Ecto neural progenitor cell (in vitro differentiated cells): ENCODE measurements at regions not wholly inside any gene's neighbourhood (a gene's known extent, or its start where the extent isn't known, plus 50 kb on each side); places are given as distances from the start of the nearest gene placed in this dataset.

ENCODE experiments used
- DNase-seq: peaks from one replicate; pipeline ENCODE4 v3.0.0-alpha.2; 2018; ENCODE audit warnings: low spot score

GRCh38 chr7:156102267-156102666 is 290.0 kb upstream of the SHH start:
- DNase-seq: no peak

GRCh38 chr7:156101355-156101754 is 289.1 kb upstream of the SHH start:
- no peak for DNase-seq

- DNase-seq: no peak
These were observed 287.8 kb upstream of the SHH start for GRCh38 chr7:156100086-156100485.

DNA sequence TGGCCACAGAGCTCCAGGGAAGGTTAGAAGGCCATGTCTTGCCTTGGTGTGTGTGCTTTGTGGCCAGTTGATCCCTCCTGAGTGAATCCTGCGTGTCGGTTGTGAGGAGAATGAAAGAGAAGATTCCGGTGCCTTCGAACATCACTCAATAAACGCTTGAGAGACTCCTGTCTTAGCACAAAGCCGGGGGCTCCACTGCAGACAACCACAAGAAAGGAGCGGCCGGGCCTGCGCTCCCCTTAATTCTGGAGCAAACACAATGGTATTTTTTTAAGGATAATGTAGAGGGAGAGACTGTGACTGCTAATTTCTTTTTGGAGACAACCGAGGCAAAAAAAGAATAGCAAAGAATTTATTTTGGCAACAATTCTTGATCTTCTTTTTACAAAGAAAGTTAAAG is 286.8 kb upstream of the SHH start:
- no peak for DNase-seq

DNA sequence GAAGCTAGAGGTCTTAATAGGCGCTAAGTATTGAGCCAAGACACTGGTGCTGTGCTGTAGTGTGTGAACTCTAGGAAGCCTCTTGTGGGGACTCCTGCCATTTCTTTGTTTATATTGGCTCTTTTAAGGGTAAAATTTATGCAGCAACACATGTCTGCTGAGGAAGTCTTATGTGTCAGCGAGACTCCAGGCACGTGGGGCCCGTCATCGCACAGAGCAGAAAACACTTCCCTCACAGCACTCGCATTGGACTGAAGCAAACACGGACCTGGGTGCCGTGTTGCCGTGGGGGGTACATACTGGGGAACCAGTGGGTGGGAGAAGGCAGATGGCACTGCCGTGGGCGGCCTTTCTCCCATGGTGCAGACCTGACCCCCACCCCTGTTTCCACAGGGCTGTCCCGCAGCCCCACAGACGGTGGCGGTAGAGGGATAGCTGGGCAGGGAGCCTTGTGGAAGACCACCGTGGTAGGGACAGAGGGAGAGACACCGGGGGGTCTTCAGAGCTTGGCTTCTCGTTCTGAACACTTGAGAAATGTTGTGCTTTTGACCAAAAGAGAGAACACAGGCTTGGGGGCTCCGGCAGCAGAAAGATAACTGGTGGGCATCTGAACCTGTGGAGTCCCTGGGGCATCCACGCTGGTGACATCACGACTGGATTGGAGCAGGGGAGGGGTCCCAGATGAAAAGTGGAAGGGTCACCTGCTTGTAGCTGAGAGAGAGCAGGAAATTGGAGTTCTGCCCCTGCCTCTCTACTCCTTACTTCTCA is 284.7 kb upstream of the SHH start:
- DNase-seq: no peak

- no peak for DNase-seq
These were observed 283.8 kb upstream of the SHH start for GRCh38 chr7:156095908-156096539.

DNA sequence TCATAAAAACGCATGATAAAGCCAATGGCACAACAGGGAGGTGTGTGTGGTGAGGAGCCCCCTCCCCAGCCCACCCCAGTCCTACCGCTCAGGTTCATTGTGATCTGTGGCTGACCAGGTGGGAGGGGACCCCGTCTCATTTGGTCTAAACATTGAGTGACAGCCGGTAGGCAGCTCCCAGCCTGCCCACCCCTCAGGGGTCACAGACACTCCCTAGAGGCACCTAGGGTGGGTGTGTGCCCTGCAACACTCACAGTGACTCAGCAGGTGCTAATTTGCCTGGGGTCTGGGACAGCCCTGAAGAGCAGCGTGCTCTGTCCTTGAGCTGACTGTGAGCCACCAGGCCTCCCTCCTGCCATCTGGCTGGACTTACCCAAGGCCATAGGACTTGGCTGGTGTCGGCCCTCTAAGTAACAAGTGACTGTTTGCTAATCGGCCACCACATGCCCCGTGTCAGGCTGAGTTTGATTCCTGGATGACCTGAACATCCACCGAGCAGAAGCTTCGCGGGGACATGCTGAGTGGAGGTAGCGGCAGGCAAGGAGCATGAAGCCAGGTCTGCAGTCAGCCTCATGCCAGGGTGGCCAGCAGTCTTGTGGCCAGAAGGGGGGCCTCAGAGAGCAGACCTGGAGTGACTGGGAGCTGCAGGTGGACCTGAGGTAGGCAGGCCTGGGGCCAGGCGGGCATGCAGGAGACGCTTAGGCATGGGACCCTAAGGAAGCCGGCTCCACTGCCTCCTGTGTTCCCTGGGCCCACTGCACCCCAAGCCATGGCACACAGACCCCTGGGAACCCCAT is 282.3 kb upstream of the SHH start:
- no peak for DNase-seq

GRCh38 chr7:156092307-156092706 is 280.0 kb upstream of the SHH start:
- DNase-seq: no peak

GRCh38 chr7:156091519-156092080 is 279.3 kb upstream of the SHH start:
- no peak for DNase-seq

DNA sequence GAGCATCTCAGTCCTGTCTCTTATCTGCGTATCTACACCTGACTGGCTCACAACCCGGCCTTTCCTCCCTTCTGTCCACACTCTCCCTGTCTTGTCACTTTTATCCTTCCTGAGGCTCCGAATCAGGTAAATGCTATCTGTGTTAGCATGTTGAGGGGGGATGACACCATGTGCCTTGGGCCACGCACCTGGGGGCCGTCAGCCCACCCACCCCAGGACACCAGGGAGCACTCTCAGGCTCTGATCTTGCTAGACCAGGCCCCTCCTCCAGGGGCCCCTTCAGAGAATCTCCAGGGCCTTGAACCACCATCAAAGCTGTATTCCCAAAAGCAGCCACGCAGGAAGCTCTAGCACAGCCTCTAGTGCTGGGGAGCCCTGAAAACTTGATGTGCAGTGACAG is 278.7 kb upstream of the SHH start:
- no peak for DNase-seq

- DNase-seq: no peak
These were observed 277.0 kb upstream of the SHH start for GRCh38 chr7:156089222-156089621.

GRCh38 chr7:156088115-156088514 is 275.9 kb upstream of the SHH start:
- no peak for DNase-seq

DNA sequence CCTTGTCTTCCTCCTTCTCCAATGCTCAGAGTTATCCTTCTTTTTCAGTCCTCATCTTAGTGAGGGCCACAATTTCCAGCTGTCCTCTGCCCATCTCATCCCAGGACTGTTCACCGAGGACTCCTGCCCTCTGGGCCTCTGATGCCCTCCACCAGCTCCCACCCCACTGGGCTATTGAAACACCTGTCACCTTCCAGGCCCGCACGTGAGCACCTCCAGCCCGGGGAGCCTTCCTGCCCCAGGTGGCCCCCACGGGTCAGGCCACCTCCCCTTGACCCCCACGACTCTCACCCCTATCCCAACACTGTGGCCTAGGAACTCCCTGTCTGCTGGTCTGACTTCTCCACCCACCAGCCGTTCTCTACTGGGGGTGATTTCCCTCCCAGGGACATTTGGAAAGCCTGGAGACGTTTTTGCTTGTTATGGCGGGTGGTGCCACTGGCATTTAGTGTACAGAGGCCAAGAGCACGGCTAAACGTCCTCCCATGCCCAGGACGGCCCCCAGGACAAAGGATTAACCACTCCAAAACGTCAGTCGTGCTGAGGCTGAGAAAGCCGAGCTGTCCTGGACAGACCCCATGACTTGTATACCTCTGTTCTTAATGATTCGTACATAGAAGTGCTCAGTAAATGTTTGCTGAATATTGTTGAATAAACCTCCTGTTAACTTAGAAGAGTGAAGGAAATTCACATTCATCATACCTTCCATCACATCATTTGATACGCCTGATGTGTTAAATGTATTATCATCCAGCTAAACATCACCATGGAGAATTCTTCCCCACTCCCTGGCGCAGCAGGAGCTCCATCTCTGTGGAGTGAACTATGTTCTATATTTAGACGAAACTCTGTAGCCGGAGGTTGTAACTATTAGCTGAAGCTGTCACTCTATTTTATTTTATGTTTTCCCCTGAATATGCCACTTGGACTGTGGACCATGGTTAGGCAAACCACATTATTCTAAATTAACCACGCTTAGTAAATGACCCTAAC is 270.1 kb upstream of the SHH start:
- no peak for DNase-seq

GRCh38 chr7:156080596-156080995 is 268.3 kb upstream of the SHH start:
- no peak for DNase-seq

GRCh38 chr7:156080046-156080445 is 267.8 kb upstream of the SHH start:
- no peak for DNase-seq

DNA sequence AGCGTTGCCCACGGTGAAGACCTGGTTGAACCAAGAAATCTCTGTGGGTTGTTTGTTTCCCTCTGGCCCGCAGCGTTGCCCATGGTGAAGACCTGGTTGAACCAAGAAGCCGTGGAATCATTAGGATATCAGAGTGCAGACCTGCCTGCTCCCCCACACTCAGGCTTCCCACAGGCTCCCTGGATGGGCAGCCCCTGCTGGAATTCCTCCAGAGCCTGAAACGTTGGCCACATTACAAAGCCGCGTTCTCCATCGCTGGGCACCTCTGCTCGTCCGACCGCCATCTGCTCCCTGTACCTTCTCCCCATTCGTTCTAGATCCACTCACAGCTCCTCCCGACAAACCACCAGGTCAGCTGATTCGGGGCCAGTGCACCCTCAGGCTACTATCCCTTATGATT is 266.9 kb upstream of the SHH start:
- DNase-seq: no peak

GRCh38 chr7:156074982-156075615 is 262.8 kb upstream of the SHH start:
- DNase-seq: no peak

DNA sequence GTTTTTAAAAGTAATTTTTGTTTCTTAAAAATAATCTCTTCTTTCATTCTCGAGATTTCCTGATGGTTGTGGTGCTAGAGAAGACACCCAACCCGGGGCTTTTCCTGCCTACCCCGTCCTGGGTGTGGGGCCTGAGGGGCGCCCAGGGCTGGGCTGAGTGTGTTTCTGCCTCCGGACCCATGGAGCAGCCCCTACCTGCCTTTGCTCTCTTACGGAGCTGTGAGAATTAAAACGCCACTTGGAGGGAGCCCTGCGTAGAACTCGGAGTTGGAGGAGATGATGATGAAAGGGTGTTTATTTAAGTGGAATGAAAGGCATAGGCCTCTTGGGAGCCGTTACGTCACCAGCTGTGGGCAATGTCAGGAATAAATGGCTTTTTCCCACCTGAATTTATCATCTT is 261.8 kb upstream of the SHH start:
- DNase-seq: no peak

DNA sequence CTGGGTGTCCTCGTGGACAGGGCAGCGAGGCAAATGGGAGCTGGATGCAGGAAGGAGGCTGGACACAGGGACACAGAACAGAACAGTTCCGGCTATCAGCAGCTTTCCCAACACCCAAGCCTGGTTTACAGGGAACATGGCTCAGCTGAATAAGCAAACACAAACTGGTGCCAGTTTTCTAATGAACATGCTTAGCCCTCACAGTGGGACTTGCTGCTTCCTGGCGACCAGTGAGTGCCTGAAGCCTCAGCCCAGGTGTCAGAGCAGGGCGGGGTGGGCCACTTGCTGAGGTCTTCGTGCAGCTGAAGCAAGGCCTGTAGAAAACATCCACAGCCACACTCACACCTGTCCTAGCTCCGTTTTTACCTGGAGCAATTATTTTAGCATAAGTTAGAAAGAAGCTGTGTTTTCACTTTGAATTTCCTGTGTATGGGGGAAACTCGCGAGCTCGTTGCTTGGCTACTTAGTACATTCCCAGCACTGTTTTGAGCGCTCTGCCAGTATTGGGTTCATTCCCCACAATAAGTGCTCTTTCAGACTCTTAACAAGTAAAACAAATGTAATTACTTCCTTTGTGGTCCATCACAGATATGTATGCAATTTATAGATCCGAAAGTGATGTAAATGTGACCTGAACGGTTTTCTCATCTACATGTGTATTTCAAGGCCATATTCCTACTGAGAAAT is 261.2 kb upstream of the SHH start:
- no peak for DNase-seq

GRCh38 chr7:156071612-156072011 is 259.3 kb upstream of the SHH start:
- no peak for DNase-seq
